SJCRH30 (cell line): ENCODE measurements at regions not wholly inside any gene's neighbourhood (a gene's known extent, or its start where the extent isn't known, plus 50 kb on each side); places are given as distances from the start of the nearest gene placed in this dataset.
A peak's percentile ranks its signal among the peaks of the same experiment; 100 is the strongest.

Source experiments
- DNase-seq, 2 experiments: peaks; one replicate each; pipeline ENCODE4 v3.0.0-alpha.2; 2015 to 2020
- H3K27ac ChIP-seq: fragments of 250-450 bp; sonication (Bioruptor Pico); 2 replicates; pipeline ENCODE4 v1.5.1; 2020; ENCODE audit warnings: mild to moderate bottlenecking, moderate library complexity
- H3K27me3 ChIP-seq: fragments of 250-450 bp; sonication (Bioruptor Pico); 2 replicates; pipeline ENCODE4 v1.5.1; 2020; ENCODE audit warnings: mild to moderate bottlenecking, moderate library complexity
- H3K36me3 ChIP-seq: fragments of 250-450 bp; sonication (Bioruptor Pico); 2 replicates; pipeline ENCODE4 v1.5.1; 2020; ENCODE audit warnings: mild to moderate bottlenecking, moderate library complexity
- H3K4me1 ChIP-seq: fragments of 250-450 bp; sonication (Bioruptor Pico); 2 replicates; pipeline ENCODE4 v1.5.1; 2020; ENCODE audit warnings: mild to moderate bottlenecking, moderate library complexity
- H3K4me3 ChIP-seq: fragments of 250-450 bp; sonication (Bioruptor Pico); 2 replicates; pipeline ENCODE4 v1.5.1; 2020; ENCODE audit warnings: mild to moderate bottlenecking, moderate library complexity
- H3K9me3 ChIP-seq: fragments of 250-450 bp; sonication (Bioruptor Pico); replicated peaks from 2 replicates; pipeline ENCODE4 v1.5.1; 2020; ENCODE audit warnings: mild to moderate bottlenecking, moderate library complexity

DNA sequence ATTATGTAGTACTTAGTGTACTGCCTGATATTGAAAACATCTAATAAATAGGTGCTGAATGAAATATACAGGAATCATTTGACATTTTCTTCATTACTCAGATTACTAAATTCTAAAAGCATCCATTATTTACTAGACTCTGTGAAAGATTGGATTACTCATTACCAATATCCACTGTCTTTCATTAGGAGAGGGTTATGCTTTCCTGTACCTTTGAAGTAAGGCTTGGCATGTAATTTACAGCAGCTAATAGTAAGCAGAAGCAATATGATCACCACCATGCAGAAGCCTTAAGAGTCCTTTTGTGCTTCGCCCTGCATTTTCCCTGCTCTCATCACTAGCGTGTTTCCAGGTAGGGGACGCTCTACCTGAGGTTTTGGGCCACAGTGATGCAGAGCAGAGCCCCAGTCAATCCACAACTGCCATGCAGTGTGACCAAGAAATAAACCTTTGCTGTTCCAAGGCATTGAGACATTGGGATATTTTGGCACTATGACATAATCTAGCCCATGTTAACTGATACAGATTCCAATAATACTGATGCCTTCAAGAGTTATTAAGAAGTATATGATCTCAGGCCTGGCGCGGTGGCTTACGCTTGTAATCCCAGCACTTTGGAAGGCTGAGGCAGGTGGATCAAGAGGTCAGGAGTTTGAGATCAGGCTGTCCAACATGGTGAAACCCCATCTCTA, 502.8 kb upstream of the MARCKS start:
- no peak for DNase-seq
- H3K4me3 ChIP-seq: no peak overlapping the region
- H3K27ac ChIP-seq: no peak overlapping the region
- H3K9me3 ChIP-seq: no peaks in the 10 kb centered on the region
- no peaks in the 10 kb centered on the region for H3K36me3 ChIP-seq
- H3K27me3 ChIP-seq: no peaks in the 10 kb centered on the region
- peaks cover 12% of the 10 kb centered on the region for H3K4me1 ChIP-seq

DNA sequence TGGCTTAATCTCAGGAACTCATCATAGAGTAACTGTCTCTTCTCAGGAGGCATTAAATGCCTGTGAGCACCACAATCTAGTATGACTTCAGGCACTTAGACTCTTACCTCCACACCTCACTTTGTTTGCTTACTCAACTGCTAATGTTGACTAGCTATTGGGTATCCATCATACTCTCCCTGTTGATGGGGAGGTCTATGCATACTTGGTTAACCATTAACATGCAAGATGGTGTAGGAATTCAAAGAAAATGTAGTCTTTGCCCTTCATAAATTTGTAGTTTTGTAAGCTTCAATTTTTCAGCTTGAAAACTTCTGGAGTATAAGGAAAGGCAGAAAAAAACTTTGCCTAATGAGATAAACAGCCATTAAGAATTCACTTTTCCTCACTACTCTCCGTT, 501.0 kb upstream of the MARCKS start:
- Histone ChIP-seq H3K27ac (no peak overlapping the region), H3K36me3 (no peaks in the 10 kb centered on the region), H3K4me3 (no peak overlapping the region), H3K4me1 (peaks cover 25% of the 10 kb centered on the region), H3K27me3 (no peaks in the 10 kb centered on the region), H3K9me3 (no peaks in the 10 kb centered on the region)
- DNase-seq: no peak

DNA sequence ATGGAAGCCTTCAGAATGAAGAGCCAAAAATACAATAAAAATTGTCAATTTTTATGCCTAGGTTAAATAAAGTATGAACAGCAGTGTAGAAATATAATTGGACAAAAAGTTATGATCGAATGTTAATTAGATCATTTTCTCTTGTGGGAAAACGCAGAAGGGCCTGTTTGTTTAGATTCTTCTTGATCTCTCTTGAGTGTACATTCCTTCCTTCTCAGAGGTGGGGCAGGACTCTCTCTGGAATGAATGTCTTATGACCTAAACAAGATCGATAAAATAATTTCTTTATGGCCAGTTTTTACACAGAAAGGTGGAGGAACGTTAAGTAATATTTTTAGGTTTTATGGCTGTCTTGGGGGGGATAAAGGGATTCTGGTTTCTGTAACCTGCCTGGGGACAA, 500.1 kb upstream of the MARCKS start:
- no peak for DNase-seq
- Histone ChIP-seq H3K36me3 (no peaks in the 10 kb centered on the region), H3K4me1 (peaks cover 33% of the 10 kb centered on the region), H3K27me3 (no peaks in the 10 kb centered on the region), H3K27ac (no peak overlapping the region), H3K9me3 (no peaks in the 10 kb centered on the region), H3K4me3 (no peak overlapping the region)

DNA sequence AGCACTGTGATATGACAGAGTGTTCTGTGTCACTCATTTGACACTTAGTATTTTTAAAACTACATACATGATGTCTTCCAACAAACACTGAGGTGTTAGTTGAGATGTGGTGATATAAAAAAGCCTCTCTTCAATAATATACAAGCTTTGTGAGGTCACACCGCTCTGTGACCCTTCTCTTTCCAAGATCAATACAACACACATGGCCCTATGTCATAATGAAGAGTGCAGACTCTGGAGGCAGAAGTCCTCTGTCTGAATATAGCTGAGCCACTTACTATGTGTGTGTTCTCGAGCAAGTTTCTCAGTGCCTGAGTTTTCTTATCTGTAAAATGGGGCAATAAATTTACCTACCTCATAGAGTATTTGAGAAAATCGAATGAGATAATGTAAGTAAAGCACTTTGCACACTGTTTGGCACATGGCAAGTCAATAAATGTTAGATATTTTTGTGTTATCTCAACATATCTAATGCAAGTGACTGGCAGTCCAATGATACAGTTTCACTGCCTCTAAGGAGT, 499.0 kb upstream of the MARCKS start:
- no peaks in the 10 kb centered on the region for H3K36me3 ChIP-seq
- no peaks in the 10 kb centered on the region for H3K9me3 ChIP-seq
- no peak for DNase-seq
- no peaks in the 10 kb centered on the region for H3K27me3 ChIP-seq
- peaks cover 35% of the 10 kb centered on the region for H3K4me1 ChIP-seq
- H3K4me3 ChIP-seq: no peak overlapping the region
- H3K27ac ChIP-seq: no peak overlapping the region

DNA sequence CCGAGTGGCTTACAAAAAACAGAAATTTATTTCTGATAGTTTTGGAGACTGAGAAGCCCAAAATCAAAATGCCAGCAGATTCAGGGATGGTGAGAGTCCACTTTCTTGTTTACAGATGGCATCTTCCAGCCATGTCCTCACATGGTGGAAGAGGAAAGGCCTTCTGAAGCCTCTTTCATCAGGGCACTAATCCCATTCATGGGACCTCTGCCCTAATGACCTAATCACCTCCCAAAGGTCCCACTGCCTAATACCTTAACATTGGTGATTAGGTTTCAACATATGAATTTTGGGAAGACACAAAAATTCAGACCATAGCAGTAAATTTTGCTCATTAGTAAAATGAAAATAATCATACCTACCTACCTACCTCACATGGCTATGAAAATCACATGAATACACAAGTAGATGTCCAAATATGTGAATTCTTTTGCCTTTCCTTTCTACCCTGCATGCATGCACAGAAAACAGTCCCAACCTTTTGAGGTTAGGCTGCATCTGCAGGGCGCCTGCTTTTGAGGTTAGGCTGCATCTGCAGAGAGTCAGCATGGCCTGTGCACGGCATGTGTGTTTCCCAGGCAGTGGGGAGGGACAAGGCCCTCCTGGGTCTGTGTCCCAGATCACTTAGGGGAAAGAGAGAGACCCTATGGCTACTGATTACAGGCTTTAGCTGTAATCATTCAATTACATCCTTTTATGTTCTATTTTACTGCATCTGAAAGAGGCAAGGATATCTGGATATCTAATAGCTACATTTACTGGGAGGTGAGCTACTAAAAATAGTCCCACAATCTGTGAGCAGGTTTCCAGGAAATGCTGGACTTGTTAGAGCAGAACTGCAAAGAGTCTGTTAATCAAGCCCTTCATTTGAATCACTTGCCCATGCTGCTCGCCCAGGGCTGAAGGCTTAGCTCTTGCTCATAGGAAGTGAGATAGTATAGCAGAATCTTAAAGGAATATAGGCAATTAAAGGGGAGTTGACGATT, 497.7 kb upstream of the MARCKS start:
- H3K9me3 ChIP-seq: no peaks in the 10 kb centered on the region
- peak in 1 of 2 experiments; percentile 47 for DNase-seq
- H3K27me3 ChIP-seq: no peaks in the 10 kb centered on the region
- H3K4me3 ChIP-seq: no peak overlapping the region
- H3K4me1 ChIP-seq: peaks cover 37% of the 10 kb centered on the region
- peak overlapping the region; percentile 79; the same call in 1 of the 2 replicates for H3K27ac ChIP-seq
- H3K36me3 ChIP-seq: no peaks in the 10 kb centered on the region

DNA sequence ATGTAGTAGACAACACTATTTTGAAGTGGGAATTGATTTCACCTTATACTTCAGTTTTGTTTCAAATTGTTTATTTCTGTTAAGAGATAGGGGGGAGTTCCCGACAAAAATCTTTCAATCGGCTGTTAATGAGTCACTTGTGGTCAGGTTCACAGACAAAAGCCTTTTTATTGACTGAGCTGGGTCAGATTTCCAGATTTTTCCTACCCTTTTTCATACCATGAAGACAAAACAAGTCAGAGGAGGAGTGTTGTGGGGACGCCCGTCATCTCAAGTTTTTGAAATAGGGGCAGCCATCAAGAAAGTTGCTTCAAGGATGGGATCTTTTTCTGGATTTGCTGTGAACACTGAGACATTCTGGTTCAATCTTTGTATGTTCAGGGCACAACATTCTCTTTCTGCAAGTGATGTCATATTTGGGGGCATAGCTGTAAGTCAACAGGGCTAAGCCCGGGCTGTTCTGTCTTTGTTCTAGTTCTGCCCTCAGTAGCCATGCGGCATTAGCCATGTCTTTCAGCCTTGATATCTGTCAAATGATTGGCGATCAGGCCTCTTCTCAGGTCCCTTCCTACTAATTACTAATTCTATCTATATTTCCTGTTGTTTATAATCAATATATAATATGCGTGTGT, 496.0 kb upstream of the MARCKS start:
- Histone ChIP-seq H3K36me3 (no peaks in the 10 kb centered on the region), H3K4me1 (peaks cover 42% of the 10 kb centered on the region), H3K9me3 (no peaks in the 10 kb centered on the region; the same call in 1 of the 2 replicates), H3K4me3 (peak overlapping the region; percentile 25; the same call in 1 of the 2 replicates), H3K27me3 (no peaks in the 10 kb centered on the region), H3K27ac (peak overlapping the region; percentile 79)
- DNase-seq: peak; percentile 53 to 83

DNA sequence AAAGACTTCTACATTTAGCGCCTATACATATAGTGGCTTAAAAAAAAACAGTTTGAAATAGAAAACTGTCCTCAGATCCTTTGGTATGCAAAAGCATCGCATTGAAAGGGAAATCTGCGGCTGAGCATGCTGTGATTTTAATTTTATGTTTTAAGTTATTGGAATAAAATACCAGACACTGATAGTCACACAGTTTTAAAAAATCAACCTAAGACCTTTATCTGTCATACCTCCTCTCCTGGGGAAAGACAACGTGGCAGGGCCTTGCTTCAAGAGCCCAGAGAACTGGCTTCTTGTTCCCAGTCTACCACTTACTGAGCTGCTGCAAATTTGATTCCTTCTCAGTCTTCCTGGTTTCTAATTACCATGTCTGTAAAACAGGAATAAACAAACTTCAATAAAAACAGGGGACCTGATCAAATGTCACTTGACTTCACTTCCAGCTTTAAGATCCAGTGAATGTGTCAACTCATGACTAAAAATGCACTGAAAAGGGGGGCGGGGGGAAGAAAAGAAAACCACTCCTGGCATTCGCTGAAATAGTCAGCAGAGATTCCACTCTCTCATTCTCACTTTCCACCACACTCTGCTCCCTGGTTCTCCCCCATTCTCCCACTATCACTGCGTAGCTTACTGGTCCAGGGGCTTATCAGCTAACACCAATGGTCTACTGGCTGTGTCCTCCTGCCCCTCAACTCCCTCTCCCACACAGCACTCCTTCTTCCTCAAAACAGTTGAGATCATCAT, 494.7 kb upstream of the MARCKS start:
- H3K27me3 ChIP-seq: no peaks in the 10 kb centered on the region
- peaks cover 47% of the 10 kb centered on the region for H3K4me1 ChIP-seq
- no peaks in the 10 kb centered on the region; the same call in 1 of the 2 replicates for H3K9me3 ChIP-seq
- DNase-seq: peak in 1 of 2 experiments; percentile 28
- H3K4me3 ChIP-seq: no peak overlapping the region
- no peak overlapping the region for H3K27ac ChIP-seq
- H3K36me3 ChIP-seq: no peaks in the 10 kb centered on the region

DNA sequence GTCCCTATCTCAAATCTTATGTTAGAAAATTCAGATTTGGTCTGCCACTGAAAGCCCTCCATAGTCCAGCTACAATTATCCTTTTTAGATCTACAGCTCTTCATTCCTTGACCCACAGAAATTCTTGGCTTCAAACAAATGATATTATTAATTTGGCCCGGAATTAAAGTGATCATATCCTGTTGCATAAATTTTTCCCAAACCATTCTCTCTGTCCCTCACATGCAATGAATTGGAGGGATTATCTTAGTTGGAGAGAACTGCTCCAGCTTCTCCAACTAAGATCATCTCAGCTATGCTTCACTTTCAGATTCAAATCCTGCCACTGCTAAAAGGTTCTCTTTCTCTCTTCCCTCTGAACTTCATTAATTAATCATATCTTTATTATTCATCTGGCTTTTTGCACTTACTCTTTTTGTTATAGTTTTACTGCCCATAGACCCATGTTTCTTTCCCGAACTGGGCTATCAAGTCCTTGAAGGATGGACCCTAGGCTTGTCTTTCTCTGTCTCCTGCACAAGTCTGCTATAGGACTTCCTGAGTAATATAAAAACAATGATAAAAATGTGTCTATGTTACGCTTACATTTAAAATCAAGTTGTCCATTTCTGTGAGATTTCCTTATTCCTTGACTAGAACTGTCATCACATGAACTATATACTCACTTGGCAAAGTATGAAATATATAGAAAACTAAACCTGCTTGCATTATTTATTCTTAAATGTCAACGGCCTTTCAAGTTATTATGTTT, 493.9 kb upstream of the MARCKS start:
- H3K4me1 ChIP-seq: peaks cover 47% of the 10 kb centered on the region
- no peaks in the 10 kb centered on the region for H3K36me3 ChIP-seq
- no peaks in the 10 kb centered on the region; the same call in 1 of the 2 replicates for H3K9me3 ChIP-seq
- no peak overlapping the region for H3K27ac ChIP-seq
- H3K27me3 ChIP-seq: no peaks in the 10 kb centered on the region
- DNase-seq: no peak
- no peak overlapping the region for H3K4me3 ChIP-seq

DNA sequence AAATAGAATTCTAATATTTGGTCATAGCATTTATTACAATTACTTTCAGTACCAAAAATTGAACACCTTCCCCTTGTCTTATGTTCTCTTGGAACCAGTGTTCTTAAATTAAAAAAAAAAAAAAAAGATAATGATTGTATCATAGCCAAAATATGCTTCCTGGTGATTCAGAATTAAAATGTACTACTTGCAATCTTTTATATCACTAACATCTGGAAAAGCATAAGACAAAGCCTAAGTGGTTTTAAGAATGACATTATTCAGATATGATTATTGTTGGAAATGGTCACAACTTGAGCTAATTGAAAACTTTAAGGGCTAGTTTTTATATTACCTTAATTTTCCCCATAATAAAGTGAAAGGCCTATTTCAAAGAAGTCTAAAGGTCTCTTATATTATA, 493.3 kb upstream of the MARCKS start:
- no peaks in the 10 kb centered on the region for H3K36me3 ChIP-seq
- peaks cover 47% of the 10 kb centered on the region for H3K4me1 ChIP-seq
- no peaks in the 10 kb centered on the region; the same call in 1 of the 2 replicates for H3K9me3 ChIP-seq
- H3K27me3 ChIP-seq: no peaks in the 10 kb centered on the region
- H3K4me3 ChIP-seq: no peak overlapping the region
- DNase-seq: no peak
- no peak overlapping the region for H3K27ac ChIP-seq

DNA sequence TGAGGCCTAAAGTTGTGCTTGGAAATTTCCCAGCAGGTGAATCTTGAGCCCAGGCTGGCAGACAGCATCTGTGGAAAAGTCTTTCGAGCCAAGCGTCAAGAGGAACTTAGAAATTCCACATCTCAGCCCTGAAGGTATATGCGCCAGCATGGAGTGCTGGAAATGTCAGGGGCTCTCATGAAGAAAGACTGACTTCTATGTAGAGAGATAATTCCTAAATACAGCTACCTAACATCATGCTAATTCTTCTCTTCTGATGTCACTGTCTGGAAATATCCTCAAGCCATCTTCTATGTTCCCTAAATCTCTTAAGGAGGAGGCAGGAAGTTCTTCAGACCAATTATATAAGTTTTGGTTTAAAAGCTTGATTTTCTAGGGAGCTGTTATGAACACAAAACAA, 492.4 kb upstream of the MARCKS start:
- H3K27ac ChIP-seq: 0 out of 2 replicates have a peak overlapping the region, but pooled peaks have one; percentile 2
- H3K4me3 ChIP-seq: no peak overlapping the region
- H3K27me3 ChIP-seq: no peaks in the 10 kb centered on the region
- H3K9me3 ChIP-seq: no peaks in the 10 kb centered on the region; the same call in 1 of the 2 replicates
- peaks cover 43% of the 10 kb centered on the region for H3K4me1 ChIP-seq
- no peak for DNase-seq
- no peaks in the 10 kb centered on the region for H3K36me3 ChIP-seq

DNA sequence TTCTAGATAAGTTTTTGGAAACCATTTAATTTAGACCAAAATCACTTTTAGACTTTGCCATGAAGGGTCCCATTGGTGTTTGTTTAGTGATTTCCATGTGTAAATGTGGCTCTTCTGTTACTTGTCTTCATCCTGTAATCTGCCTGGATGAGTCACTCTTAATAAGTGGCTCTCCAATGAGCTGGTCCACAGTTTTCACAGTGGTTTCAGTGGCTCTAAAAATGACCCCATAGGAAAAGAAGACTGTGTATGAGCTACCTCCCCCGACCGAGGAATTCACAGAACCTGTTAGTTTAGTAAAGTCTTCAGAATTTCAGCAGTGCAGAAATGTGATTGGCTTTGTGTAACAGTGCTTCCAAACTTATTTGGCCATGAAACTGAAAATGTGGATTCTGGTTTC, 492.0 kb upstream of the MARCKS start:
- Histone ChIP-seq H3K9me3 (no peaks in the 10 kb centered on the region; the same call in 1 of the 2 replicates), H3K4me3 (no peak overlapping the region), H3K36me3 (no peaks in the 10 kb centered on the region), H3K4me1 (peaks cover 39% of the 10 kb centered on the region), H3K27me3 (no peaks in the 10 kb centered on the region), H3K27ac (0 out of 2 replicates have a peak overlapping the region, but pooled peaks have one; percentile 2)
- DNase-seq: peak in 1 of 2 experiments; percentile 32

DNA sequence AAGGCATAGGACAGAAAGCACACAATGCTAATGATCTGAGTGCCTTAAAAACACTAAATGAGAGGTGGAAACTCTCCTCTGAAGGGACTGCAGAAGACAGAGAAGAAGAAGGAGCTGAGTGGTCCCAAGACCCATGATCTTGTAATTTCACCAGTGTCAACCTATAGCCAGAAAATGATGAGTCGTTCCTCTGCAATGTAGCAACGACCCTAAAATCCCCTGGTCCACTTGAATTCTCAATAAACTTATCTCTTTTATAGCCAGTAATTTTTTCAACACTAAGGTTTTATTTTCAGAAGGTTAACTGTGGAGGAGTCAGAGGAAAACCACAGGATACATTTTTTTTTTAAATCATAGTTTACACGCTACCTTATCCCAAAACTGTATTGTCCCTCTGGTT, 490.6 kb upstream of the MARCKS start:
- Histone ChIP-seq H3K4me1 (peaks cover 27% of the 10 kb centered on the region), H3K9me3 (no peaks in the 10 kb centered on the region; the same call in 1 of the 2 replicates), H3K27me3 (no peaks in the 10 kb centered on the region), H3K4me3 (no peak overlapping the region), H3K36me3 (no peaks in the 10 kb centered on the region), H3K27ac (no peak overlapping the region)
- DNase-seq: no peak
